HepG2 (cell line): ENCODE measurements at regions not wholly inside any gene's neighbourhood (a gene's known extent, or its start where the extent isn't known, plus 50 kb on each side); places are given as distances from the start of the nearest gene placed in this dataset.

ENCODE experiments used
- ATAC-seq: fragments of 200-7000 bp; cut with Tn5 transposase; 3 replicates; pipeline ENCODE4 v1.9.1; 2020; ENCODE audit warnings: mild to moderate bottlenecking, moderate library complexity
- BruUV-seq: library from RNA; stranded (reverse); fragments of 400-500 nt; replicated peaks from 2 replicates; lab custom pipeline; 2021; lab: Mats Ljungman, UMichigan
- CTCF ChIA-PET: fragments of 300-600 bp; formaldehyde crosslinking; extraction: SDS; loops from one replicate; lab custom pipeline; 2021; ENCODE audit warnings: low total read pairs, inconsistent platforms, low intra/inter-chr PET ratio; lab: Yijun Ruan, JAX
- POLR2A ChIA-PET: fragments of 350-600 bp; sonication (Branson Sonifier 250); formaldehyde crosslinking; loops from one replicate; lab custom pipeline; 2020; ENCODE audit warnings: antibody characterized with exemption, inconsistent platforms; lab: Yijun Ruan, JAX
- DNase-seq: peaks from one replicate; pipeline ENCODE4 v3.0.0-alpha.2; 2015; ENCODE audit warnings: low spot score
- FAIRE-seq: peaks from 3 replicates; lab custom pipeline; 2011; peaks lifted over from hg19 to GRCh38; lab: Jason Lieb, UNC
- H2AFZ ChIP-seq: one replicate; pipeline ENCODE4 v1.6.1; 2011; ENCODE audit warnings: low read length, inconsistent platforms
- H3K27ac ChIP-seq: fragments of 300-600 bp; 3 replicates; pipeline ENCODE4 v1.8.0; 2011; ENCODE audit warnings: mixed run types, mild to moderate bottlenecking, mixed read lengths, low read length, inconsistent platforms; ENCODE audit not compliant: insufficient read depth; ENCODE audit errors: extremely low read length
- H3K27me3 ChIP-seq, 2 experiments: fragments of 200-600 bp in 1 of 2; 2 replicates in 1 of 2; 3 replicates in 1 of 2; pipeline versions ENCODE4 v1.6.0 to v1.8.0; 2011; ENCODE audit warnings: low read length in 2 of 2, mild to moderate bottlenecking in 2 of 2, moderate library complexity in 2 of 2, inconsistent platforms in 1 of 2; ENCODE audit not compliant: insufficient read depth in 2 of 2, control insufficient read depth in 1 of 2
- H3K36me3 ChIP-seq, 2 experiments: fragments of 200-600 bp in 1 of 2; replicated peaks in 1 of 2; 2 replicates in 1 of 2; 3 replicates in 1 of 2; pipeline versions ENCODE4 v1.5.1 to v1.8.0; 2011; ENCODE audit warnings: low read length in 2 of 2, inconsistent platforms in 1 of 2; ENCODE audit not compliant: insufficient read depth in 2 of 2, control insufficient read depth in 1 of 2
- H3K4me1 ChIP-seq: 2 replicates; pipeline ENCODE4 v1.5.1; 2012; ENCODE audit warnings: low read length, inconsistent platforms; ENCODE audit not compliant: insufficient read depth
- H3K4me2 ChIP-seq: 2 replicates; pipeline ENCODE4 v1.6.0; 2011; ENCODE audit warnings: low read depth, low read length, inconsistent platforms
- H3K4me3 ChIP-seq, 3 experiments: fragments of 200-600 bp in 1 of 3; sonication (generic), shearing (Covaris generic) in 1 of 3; replicated peaks in 1 of 3; 2 replicates each; pipeline ENCODE4 v1.5.1; 2011 to 2016; ENCODE audit warnings: low read length in 3 of 3, inconsistent platforms in 2 of 3, low read depth in 2 of 3, mild to moderate bottlenecking in 2 of 3, control low read depth in 1 of 3, mixed read lengths in 1 of 3; ENCODE audit not compliant: insufficient read depth in 1 of 3
- H3K79me2 ChIP-seq: one replicate; pipeline ENCODE4 v1.6.1; 2011; ENCODE audit warnings: low read length, inconsistent platforms; ENCODE audit not compliant: insufficient read depth
- H3K9ac ChIP-seq: 2 replicates; pipeline ENCODE4 v1.6.0; 2011; ENCODE audit warnings: mild to moderate bottlenecking, low read depth, low read length, inconsistent platforms; ENCODE audit not compliant: insufficient read depth
- H3K9me3 ChIP-seq: 2 replicates; pipeline ENCODE4 v1.5.1; 2012; ENCODE audit warnings: mild to moderate bottlenecking, low read length
- H4K20me1 ChIP-seq: 2 replicates; pipeline ENCODE4 v1.6.0; 2011; ENCODE audit warnings: inconsistent platforms, mild to moderate bottlenecking, low read length, moderate library complexity; ENCODE audit not compliant: insufficient read depth
- GABPA ChIP-seq, 2 experiments: IDR thresholded peaks; 2 replicates each; pipeline ENCODE4 v1.6.1; 2011 to 2016; ENCODE audit warnings: low read depth in 2 of 2, low read length in 1 of 2, missing biosample characterization in 1 of 2, missing genetic modification characterization in 1 of 2
- MBD4 ChIP-seq: IDR thresholded peaks from 2 replicates; pipeline ENCODE4 v1.6.1; 2012; ENCODE audit warnings: low read length, inconsistent platforms, borderline replicate concordance
- SMAD3 ChIP-seq: sonication (generic); formaldehyde crosslinking; IDR thresholded peaks from 2 replicates; pipeline ENCODE4 v1.4.0; 2020; ENCODE audit warnings: missing genetic modification reagents
- SRSF9 ChIP-seq: fragments of 200-400 bp; formaldehyde crosslinking; IDR thresholded peaks from 2 replicates; pipeline ENCODE4 v1.6.1; 2018; ENCODE audit warnings: borderline replicate concordance, mild to moderate bottlenecking, low read depth, low read length; ENCODE audit not compliant: insufficient read depth, poor library complexity, severe bottlenecking
- TOPORS ChIP-seq: sonication (generic); formaldehyde crosslinking; IDR thresholded peaks from 2 replicates; pipeline ENCODE4 v1.8.0; 2023; ENCODE audit warnings: mild to moderate bottlenecking, missing genetic modification reagents
- ZFP41 ChIP-seq: sonication (generic); formaldehyde crosslinking; IDR thresholded peaks from 2 replicates; pipeline ENCODE4 v1.4.0; 2020; ENCODE audit warnings: mild to moderate bottlenecking, missing genetic modification reagents, borderline replicate concordance
- ZNF614 ChIP-seq: IDR thresholded peaks from 2 replicates; pipeline ENCODE4 v1.6.1; 2018; ENCODE audit warnings: missing biosample characterization, missing genetic modification reagents, inconsistent platforms, borderline replicate concordance
- ZNF724P ChIP-seq: sonication (generic); formaldehyde crosslinking; IDR thresholded peaks from 2 replicates; pipeline ENCODE4 v1.8.0; 2022; ENCODE audit warnings: missing genetic modification reagents, borderline replicate concordance
- WGBS: methylation state at CpG from one replicate; pipeline ENCODE4 v1.1.6; 2017; ENCODE audit warnings: low lambda C conversion rate; 5-methylcytosine and 5-hydroxymethylcytosine counted together
- in situ Hi-C: cut with HindIII; loops from 2 replicates; pipeline ENCODE4 v1.10.0; 2017; ENCODE audit warnings: low pct_unique_long_range_greater_than_20kb; ENCODE audit not compliant: extremely low pct_ligation_motif_present
- intact Hi-C: fragments of 100-400 bp; cut with micrococcal nuclease; formaldehyde crosslinking; loops from one replicate; pipeline ENCODE4 v1.10.0; 2022; ENCODE audit not compliant: unreplicated experiment
- TF ChIP-seq, protein P1 (sequence below): sonication (generic); formaldehyde crosslinking; IDR thresholded peaks from 2 replicates; pipeline ENCODE4 v1.5.0; 2020; ENCODE audit warnings: mild to moderate bottlenecking, low read depth, missing genetic modification reagents, borderline replicate concordance

- Histone ChIP-seq H3K4me3 (no peak overlapping the region), H3K4me1 (no peaks in the 10 kb centered on the region), H3K9ac (no peak overlapping the region), H3K27me3 (no peaks in the 10 kb centered on the region), H3K9me3 (peaks cover 89% of the 10 kb centered on the region), H3K27ac (no peak overlapping the region), H3K79me2 (no peaks in the 10 kb centered on the region), H3K36me3 (no peaks in the 10 kb centered on the region), H3K4me2 (no peak overlapping the region), H4K20me1 (no peaks in the 10 kb centered on the region), H2AFZ (no peak overlapping the region)
- no peak for ATAC-seq
- WGBS, result 0% methylated on average over 1 of the region's 1 CpG
- no TSS peak for BruUV-seq
- CTCF ChIA-PET, result no interaction called here
- no peak for TF ChIP-seq MBD4
- no peak for TF ChIP-seq SMAD3
- TF ChIP-seq, protein P1, sequence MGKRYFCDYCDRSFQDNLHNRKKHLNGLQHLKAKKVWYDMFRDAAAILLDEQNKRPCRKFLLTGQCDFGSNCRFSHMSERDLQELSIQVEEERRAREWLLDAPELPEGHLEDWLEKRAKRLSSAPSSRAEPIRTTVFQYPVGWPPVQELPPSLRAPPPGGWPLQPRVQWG (CRISPR knock-in tag), result no peak
- no peak for TF ChIP-seq GABPA (IDR thresholded peaks at IDR 0.05; ENCODE audit: low read depth, low read length)
- TF ChIP-seq GABPA (CRISPR knock-in tag; IDR thresholded peaks at IDR 0.05; ENCODE audit: low read depth), result no peak
- no peak for TF ChIP-seq ZNF614 (CRISPR knock-in tag)
- TF ChIP-seq ZFP41, result no peak
- TF ChIP-seq TOPORS, result no peak
- FAIRE-seq, result no peak
- POLR2A ChIA-PET, result no interaction called here
- intact Hi-C loops (no loop called here), in situ Hi-C loops (no loop called here)
- no peak for DNase-seq
Observed at GRCh38 chr14:84209031-84209430, 1320.9 kb upstream of the FLRT2 start.

GRCh38 chr14:84217066-84217465 is 1312.9 kb upstream of the FLRT2 start:
- Histone ChIP-seq H3K79me2 (no peaks in the 10 kb centered on the region), H3K4me1 (no peaks in the 10 kb centered on the region), H3K27ac (no peak overlapping the region), H4K20me1 (no peaks in the 10 kb centered on the region), H3K4me3 (no peak overlapping the region), H2AFZ (no peak overlapping the region), H3K9ac (no peak overlapping the region), H3K36me3 (no peaks in the 10 kb centered on the region), H3K4me2 (no peak overlapping the region), H3K9me3 (peaks cover 99% of the 10 kb centered on the region), H3K27me3 (no peaks in the 10 kb centered on the region)
- in situ Hi-C loops, result no loop called here
- intact Hi-C loops, result no loop called here
- BruUV-seq, result no TSS peak
- POLR2A ChIA-PET, result no interaction called here
- ATAC-seq (no peak), FAIRE-seq (no peak), DNase-seq (no peak)
- CTCF ChIA-PET, result no interaction called here
- WGBS, result 0% methylated on average over 1 of the region's 1 CpG
- no peak for TF ChIP-seq ZNF724P (CRISPR knock-in tag)
- no peak for TF ChIP-seq SRSF9
